HFF-Myc (cell line): ENCODE measurements at regions not wholly inside any gene's neighbourhood (a gene's known extent, or its start where the extent isn't known, plus 50 kb on each side); places are given as distances from the start of the nearest gene placed in this dataset.

ENCODE experiments used
- DNase-seq: peaks from one replicate; pipeline ENCODE4 v3.0.0-alpha.2; 2011; ENCODE audit warnings: low read depth; ENCODE audit errors: extremely low read depth
- H3K4me3 ChIP-seq: replicated peaks from 2 replicates; pipeline ENCODE4 v1.5.1; 2011; ENCODE audit warnings: low read depth, mild to moderate bottlenecking, control low read depth, low read length
- CTCF ChIP-seq: IDR thresholded peaks from 2 replicates; pipeline ENCODE4 v1.5.1; 2012; ENCODE audit warnings: mild to moderate bottlenecking, low read depth, low read length, control low read depth; ENCODE audit errors: missing control alignments

GRCh38 chr5:130270786-130271185 is 366.5 kb downstream of the CHSY3 start:
- no peak overlapping the region for H3K4me3 ChIP-seq
- no peak for DNase-seq
- TF ChIP-seq CTCF = no peak

GRCh38 chr5:130268489-130268888 is 364.2 kb downstream of the CHSY3 start:
- TF ChIP-seq CTCF = no peak
- no peak for DNase-seq
- H3K4me3 ChIP-seq = no peak overlapping the region

- H3K4me3 ChIP-seq = no peak overlapping the region
- DNase-seq = no peak
- no peak for TF ChIP-seq CTCF
These were observed 363.7 kb downstream of the CHSY3 start for GRCh38 chr5:130267926-130268325.

GRCh38 chr5:130260481-130260880 is 356.2 kb downstream of the CHSY3 start:
- TF ChIP-seq CTCF = no peak
- DNase-seq = no peak
- H3K4me3 ChIP-seq = no peak overlapping the region

- TF ChIP-seq CTCF = no peak
These were observed 347.7 kb downstream of the CHSY3 start for GRCh38 chr5:130251931-130252330.

GRCh38 chr5:130243641-130244040 is 339.4 kb downstream of the CHSY3 start:
- no peak for TF ChIP-seq CTCF
- no peak overlapping the region for H3K4me3 ChIP-seq
- DNase-seq = no peak

More at GRCh38 chr5:130251931-130252330, 347.7 kb downstream of the CHSY3 start:
- H3K4me3 ChIP-seq = no peak overlapping the region
- no peak for DNase-seq

GRCh38 chr5:130237721-130238120 is 333.5 kb downstream of the CHSY3 start:
- no peak for TF ChIP-seq CTCF
- DNase-seq = no peak
- H3K4me3 ChIP-seq = no peak overlapping the region
